Natural killer cell (primary cell): ENCODE measurements at regions not wholly inside any gene's neighbourhood (a gene's known extent, or its start where the extent isn't known, plus 50 kb on each side); places are given as distances from the start of the nearest gene placed in this dataset.

Source experiments
- ATAC-seq, 3 donors: fragments of 150-1000 bp in 2 of 3; fragments of 200-7000 bp in 1 of 3; cut with Tn5 transposase; 1 replicate in 1 of 3; 2 replicates in 2 of 3; pipeline ENCODE4 v1.10.0; 2021; ENCODE audit warnings: mild to moderate bottlenecking in 2 of 3, moderate library complexity in 2 of 3
- DNase-seq, 2 donors: peaks; one replicate each; pipeline versions ENCODE4 v3.0.0 to v3.0.0-alpha.2; 2013 to 2021; ENCODE audit warnings: mixed read lengths in 1 of 2
- H3K27ac ChIP-seq: one replicate; pipeline ENCODE4 v1.5.1; 2013; ENCODE audit warnings: mild to moderate bottlenecking, low read length
- H3K27me3 ChIP-seq: one replicate; pipeline ENCODE4 v1.6.1; 2013; ENCODE audit warnings: low read length; ENCODE audit not compliant: control insufficient read depth, insufficient read depth
- H3K36me3 ChIP-seq: one replicate; pipeline ENCODE4 v1.6.1; 2013; ENCODE audit warnings: low read length; ENCODE audit not compliant: control insufficient read depth, insufficient read depth
- H3K4me1 ChIP-seq: one replicate; pipeline ENCODE4 v1.6.1; 2013; ENCODE audit warnings: low read length; ENCODE audit not compliant: control insufficient read depth, insufficient read depth
- H3K4me3 ChIP-seq: one replicate; pipeline ENCODE4 v1.5.1; 2013; ENCODE audit warnings: low read length
- H3K9me3 ChIP-seq: one replicate; pipeline ENCODE4 v1.6.1; 2013; ENCODE audit warnings: low read length; ENCODE audit not compliant: control insufficient read depth, insufficient read depth
- H3K27ac Mint-ChIP-seq, 2 donors: one replicate each; pipeline ENCODE4 v1.8.0; 2022; ENCODE audit warnings: mild to moderate bottlenecking in 2 of 2, mixed read lengths in 2 of 2, moderate library complexity in 1 of 2
- H3K27me3 Mint-ChIP-seq, 2 donors: one replicate each; pipeline ENCODE4 v1.8.0; 2022; ENCODE audit warnings: low read depth in 2 of 2, mixed read lengths in 2 of 2
- H3K36me3 Mint-ChIP-seq: one replicate; pipeline ENCODE4 v1.8.0; 2022; ENCODE audit warnings: mixed read lengths
- H3K4me1 Mint-ChIP-seq, 2 donors: one replicate each; pipeline ENCODE4 v1.8.0; 2022; ENCODE audit warnings: mixed read lengths in 2 of 2
- H3K4me3 Mint-ChIP-seq: one replicate; pipeline ENCODE4 v1.8.0; 2022; ENCODE audit warnings: mild to moderate bottlenecking, moderate library complexity, mixed read lengths
- H3K9me3 Mint-ChIP-seq, 2 donors: one replicate each; pipeline ENCODE4 v1.8.0; 2022; ENCODE audit warnings: mixed read lengths in 2 of 2
- whole genome bisulfite sequencing: methylation state at CpG from one replicate; pipeline ENCODE4 v1.1.7; 2013; ENCODE audit warnings: missing lambda C conversion rate; ENCODE audit not compliant: insufficient coverage; 5-methylcytosine and 5-hydroxymethylcytosine counted together
- intact Hi-C: fragments of 100-400 bp; cut with micrococcal nuclease; formaldehyde crosslinking; loops from one replicate; pipeline ENCODE4 v1.14.2; 2022
- TF ChIP-seq, protein P1 (sequence below): fragments of 200-600 bp; IDR thresholded peaks from one replicate; pipeline ENCODE4 v1.8.0; 2022; ENCODE audit warnings: antibody characterized with exemption

DNA sequence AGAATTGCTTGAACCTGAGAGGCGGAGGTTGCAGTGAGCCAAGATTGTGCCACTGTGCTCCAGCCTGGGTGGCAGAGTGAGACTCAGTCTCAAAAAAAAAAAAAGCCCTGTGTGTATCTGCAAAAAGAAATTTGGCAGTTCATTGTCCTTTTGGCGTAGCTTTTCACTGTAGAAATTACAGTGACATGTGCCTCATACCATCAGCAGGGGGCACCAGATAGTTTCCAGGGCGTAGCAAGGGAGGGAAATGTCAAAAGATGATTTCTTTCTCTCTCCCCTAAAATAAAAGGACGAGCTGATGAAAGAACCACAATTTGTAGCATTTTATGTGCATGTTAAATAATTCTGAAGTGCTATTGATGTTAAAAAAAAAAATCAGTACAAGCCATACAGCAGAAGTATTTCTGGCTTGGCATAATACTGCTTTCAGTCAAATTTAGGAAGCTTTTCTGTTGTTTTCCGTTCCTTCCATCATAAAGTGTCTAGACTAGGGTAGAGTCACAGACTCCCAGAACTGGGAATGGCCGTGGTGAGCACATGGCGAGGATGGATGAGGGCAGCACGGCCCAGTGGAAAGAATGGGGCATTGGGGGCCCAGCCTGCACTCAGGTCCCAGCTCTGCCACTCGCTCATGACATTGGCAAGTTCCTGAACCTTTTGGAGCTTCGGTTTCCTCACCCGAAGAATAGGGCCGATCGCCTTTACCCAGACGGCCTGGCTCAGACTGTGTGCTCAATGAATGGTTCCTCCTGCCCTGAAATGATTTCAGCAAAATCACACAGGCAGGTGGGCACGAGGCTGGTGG, 59.8 kb upstream of the RPH3AL start:
- TF ChIP-seq, protein P1, sequence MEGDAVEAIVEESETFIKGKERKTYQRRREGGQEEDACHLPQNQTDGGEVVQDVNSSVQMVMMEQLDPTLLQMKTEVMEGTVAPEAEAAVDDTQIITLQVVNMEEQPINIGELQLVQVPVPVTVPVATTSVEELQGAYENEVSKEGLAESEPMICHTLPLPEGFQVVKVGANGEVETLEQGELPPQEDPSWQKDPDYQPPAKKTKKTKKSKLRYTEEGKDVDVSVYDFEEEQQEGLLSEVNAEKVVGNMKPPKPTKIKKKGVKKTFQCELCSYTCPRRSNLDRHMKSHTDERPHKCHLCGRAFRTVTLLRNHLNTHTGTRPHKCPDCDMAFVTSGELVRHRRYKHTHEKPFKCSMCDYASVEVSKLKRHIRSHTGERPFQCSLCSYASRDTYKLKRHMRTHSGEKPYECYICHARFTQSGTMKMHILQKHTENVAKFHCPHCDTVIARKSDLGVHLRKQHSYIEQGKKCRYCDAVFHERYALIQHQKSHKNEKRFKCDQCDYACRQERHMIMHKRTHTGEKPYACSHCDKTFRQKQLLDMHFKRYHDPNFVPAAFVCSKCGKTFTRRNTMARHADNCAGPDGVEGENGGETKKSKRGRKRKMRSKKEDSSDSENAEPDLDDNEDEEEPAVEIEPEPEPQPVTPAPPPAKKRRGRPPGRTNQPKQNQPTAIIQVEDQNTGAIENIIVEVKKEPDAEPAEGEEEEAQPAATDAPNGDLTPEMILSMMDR = peak; percentile 72
- Histone ChIP-seq H3K4me3 (no peak overlapping the region), H3K4me1 (peaks cover 77% of the 10 kb centered on the region), H3K9me3 (no peaks in the 10 kb centered on the region), H3K36me3 (no peaks in the 10 kb centered on the region), H3K27ac (peak overlapping the region; percentile 70), H3K27me3 (no peaks in the 10 kb centered on the region)
- peaks cover 0 to 3% of the 10 kb centered on the region in 2 donors for H3K27me3 Mint-ChIP-seq
- H3K36me3 Mint-ChIP-seq = no peaks in the 10 kb centered on the region
- DNase-seq (peak; percentile 34 to 90), ATAC-seq (peak in 1 of 3 donors; percentile 14)
- peak overlapping the region; percentile 84 for H3K4me3 Mint-ChIP-seq
- H3K4me1 Mint-ChIP-seq = peaks cover 61 to 67% of the 10 kb centered on the region in 2 donors
- H3K27ac Mint-ChIP-seq = peak overlapping the region; percentile 92 to 97
- WGBS = 36% methylated on average over 13 of the region's 15 CpGs
- intact Hi-C loops = loop anchor here (1.0 to 5.0 kb wide), 3 partner anchors 230 to 584 kb away; partner anchors contain the start of gene TIMM22
- H3K9me3 Mint-ChIP-seq = no peaks in the 10 kb centered on the region

DNA sequence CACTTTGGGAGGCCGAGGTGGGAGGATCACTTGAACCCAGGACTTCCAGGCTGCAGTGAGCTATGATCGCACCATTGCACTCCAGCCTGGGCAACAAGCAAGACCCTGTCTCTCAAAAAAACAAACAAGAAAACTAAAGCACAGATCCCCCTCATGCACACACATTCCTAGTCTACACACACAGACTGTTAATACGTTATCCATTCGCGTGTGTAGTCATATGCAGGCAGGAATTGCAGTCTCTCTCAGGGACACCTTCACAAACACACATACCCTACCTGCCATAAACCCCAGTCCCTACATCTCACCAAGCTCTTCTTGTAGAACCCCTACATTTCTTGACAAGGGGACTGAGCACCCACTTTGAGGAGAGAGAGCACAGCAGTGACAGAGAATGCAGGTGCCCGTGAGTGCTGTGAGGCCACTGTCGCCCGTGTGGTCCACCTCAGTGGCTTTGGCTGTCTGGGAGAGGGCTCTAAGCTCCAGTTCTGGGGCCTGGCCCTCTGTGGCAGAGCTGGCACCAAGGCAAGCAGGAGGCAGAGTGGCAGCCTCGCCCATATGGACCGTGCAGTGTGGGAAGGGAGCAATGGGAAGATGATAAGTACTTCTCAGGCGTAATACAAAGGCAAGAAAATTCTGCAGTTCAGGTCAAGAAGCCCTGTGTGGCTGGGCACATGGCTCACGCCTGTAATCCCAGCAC, 59.0 kb upstream of the RPH3AL start:
- DNase-seq = no peak
- H3K27me3 Mint-ChIP-seq = peaks cover 0 to 3% of the 10 kb centered on the region in 2 donors
- no peaks in the 10 kb centered on the region for H3K9me3 ChIP-seq
- no peaks in the 10 kb centered on the region for H3K36me3 ChIP-seq
- H3K4me3 Mint-ChIP-seq = peak overlapping the region; percentile 94
- WGBS = 74% methylated on average over 12 of the region's 12 CpGs
- peaks cover 69% of the 10 kb centered on the region for H3K4me1 ChIP-seq
- H3K9me3 Mint-ChIP-seq = no peaks in the 10 kb centered on the region
- H3K4me3 ChIP-seq = no peak overlapping the region
- TF ChIP-seq, protein P1 = no peak
- H3K27ac ChIP-seq = peak overlapping the region; percentile 95
- H3K27me3 ChIP-seq = no peaks in the 10 kb centered on the region
- ATAC-seq = no peak
- H3K27ac Mint-ChIP-seq = peak overlapping the region; percentile 92 to 97
- intact Hi-C loops = loop anchor here (1.0 to 5.0 kb wide), 4 partner anchors 231 to 585 kb away; partner anchors contain the start of genes GEMIN4 and TIMM22
- no peaks in the 10 kb centered on the region for H3K36me3 Mint-ChIP-seq
- peaks cover 57 to 63% of the 10 kb centered on the region in 2 donors for H3K4me1 Mint-ChIP-seq

DNA sequence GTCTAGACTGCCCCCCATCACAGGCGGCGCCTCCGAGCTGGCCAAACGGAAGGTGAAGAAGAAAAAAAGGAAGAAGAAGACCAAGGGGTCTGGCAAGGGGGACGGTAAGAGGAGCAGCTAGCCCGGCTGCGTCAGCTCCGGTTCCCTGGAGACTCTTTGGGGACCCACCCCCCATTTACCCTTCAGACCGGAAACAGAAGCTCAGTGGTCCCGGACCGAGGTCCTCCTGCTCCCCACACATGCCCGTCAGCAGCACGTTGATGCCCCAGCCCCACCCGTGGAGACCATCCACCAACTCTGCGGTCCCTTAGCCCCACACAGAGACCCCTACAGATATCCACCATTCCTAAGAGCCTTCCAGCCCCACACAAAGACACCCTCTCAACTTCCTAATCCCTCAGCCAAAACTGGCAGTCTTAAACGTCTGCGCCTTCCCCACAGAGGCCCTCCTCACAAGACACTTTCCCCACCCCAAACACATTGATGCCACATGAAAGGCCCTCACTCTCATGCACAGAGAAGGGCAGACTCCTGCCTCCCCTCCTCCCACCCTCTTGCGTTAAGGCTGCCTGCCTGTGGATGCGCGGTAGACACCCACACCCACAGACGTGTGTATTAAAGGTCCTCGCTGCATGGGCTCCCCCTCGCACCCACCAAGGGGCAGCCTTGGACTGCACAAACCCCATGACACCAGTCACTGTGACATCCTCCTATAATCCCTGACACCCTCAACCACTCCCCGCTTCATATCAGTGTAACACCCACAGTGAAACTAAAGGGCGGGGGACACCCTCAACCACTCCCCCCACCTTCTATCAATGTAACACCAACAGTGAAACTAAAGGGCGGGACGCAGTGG, 58.2 kb upstream of the RPH3AL start:
- H3K27me3 ChIP-seq = no peaks in the 10 kb centered on the region
- no peaks in the 10 kb centered on the region for H3K36me3 ChIP-seq
- peak; percentile 79 to 94 (median 85) for ATAC-seq
- peaks cover 0 to 3% of the 10 kb centered on the region in 2 donors for H3K27me3 Mint-ChIP-seq
- peaks cover 49 to 55% of the 10 kb centered on the region in 2 donors for H3K4me1 Mint-ChIP-seq
- H3K4me1 ChIP-seq = peaks cover 61% of the 10 kb centered on the region
- TF ChIP-seq, protein P1 = no peak
- intact Hi-C loops = loop anchor here (1.0 to 5.0 kb wide), 2 partner anchors 232 to 342 kb away; partner anchors contain the start of gene GEMIN4
- peak; percentile 60 to 92 for DNase-seq
- peak overlapping the region; percentile 94 for H3K4me3 Mint-ChIP-seq
- peak overlapping the region; percentile 81 for H3K4me3 ChIP-seq
- 9% methylated on average over 27 of the region's 27 CpGs for WGBS
- no peaks in the 10 kb centered on the region for H3K9me3 ChIP-seq
- H3K9me3 Mint-ChIP-seq = no peaks in the 10 kb centered on the region
- peak overlapping the region; percentile 92 to 97 for H3K27ac Mint-ChIP-seq
- H3K27ac ChIP-seq = peak overlapping the region; percentile 95
- H3K36me3 Mint-ChIP-seq = no peaks in the 10 kb centered on the region
